ENCODE measurements at regions not wholly inside any gene's neighbourhood (a gene's known extent, or its start where the extent isn't known, plus 50 kb on each side); places are given as distances from the start of the nearest gene placed in this dataset.

DNA sequence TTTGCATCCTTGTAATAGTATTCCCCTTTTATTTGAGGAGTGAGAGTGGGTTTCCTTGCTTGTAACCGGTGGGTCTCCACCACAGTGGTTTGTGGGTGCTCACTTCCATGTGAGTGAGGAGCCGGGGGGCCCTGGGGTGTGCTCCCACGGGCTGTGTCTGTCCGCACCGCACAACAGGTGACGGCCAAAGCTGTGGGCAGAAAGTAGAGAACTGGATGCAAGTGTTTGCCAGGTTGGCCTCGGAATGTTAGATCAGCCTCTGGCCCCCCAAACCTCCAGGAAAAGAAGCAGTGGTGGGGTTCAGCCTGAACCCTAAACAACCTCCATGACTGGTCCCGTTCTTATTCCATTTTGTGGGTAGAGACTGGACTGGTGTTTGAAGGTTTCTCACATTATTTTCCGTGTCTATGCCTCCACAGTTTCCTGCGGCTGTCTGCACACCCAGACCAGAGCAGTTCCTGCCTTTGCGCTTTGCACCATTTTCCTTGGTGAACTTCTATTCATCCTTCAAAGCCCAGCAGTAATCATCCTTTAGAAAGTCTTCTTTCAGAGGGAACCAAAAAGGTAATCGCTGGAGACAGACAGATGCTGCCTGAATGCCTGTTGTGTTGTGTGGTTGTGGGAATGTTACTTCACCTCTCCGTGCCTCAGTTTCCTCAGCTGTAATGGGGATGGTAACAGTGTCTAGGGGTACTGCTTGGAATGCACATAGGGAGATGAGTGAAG is 77.2 kb downstream of the MYEOV start:
- no peak for DNase-seq (ENCODE audit: low read depth)
- H3K4me3 ChIP-seq (ENCODE audit: low read depth, low read length), result no peak overlapping the region

DNA sequence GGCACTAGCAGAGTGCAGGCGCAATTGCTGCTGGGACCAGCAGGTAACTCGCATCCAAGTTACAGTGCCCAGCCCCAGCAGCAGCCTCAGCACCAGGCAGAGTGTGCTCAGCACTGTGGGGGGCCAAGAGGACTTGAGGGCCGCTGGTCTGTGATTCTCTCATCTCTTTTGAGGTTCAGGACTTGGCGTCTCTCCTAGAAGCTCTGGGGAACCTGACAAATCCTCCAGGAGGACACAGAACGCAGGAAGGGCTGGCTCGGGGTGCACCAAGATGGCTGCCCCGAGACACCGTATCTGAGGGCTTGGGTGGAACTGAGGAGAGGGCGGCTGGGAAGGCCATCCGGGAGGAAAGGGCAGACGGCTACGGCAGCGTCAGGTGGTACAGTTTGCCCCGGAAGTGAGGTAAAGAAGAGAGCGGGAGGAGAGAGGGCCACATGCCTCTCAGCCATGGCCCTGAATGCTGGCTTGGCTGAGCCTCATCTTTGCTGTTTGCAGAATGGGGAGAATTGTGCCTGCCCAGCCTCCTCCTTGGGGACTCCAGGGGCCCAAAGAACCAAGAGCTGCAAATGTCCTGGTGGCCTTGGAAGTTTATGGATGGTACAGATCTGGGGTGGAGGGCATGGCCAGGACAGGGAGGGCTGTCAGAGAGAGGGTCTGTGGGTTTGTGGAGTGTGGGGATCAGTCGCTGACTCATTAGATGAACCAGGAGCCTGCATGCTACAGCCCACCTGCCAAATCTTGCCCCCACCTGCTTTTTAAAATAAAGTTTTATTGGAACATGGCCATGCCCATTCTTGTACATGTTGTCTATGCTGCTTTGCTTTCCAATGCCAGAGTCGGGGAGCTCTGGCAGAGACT is 78.0 kb downstream of the MYEOV start:
- TF ChIP-seq CTCF (conservative IDR thresholded peaks at IDR 0.05; ENCODE audit: low read depth, low read length), result no peak
- no peak for DNase-seq (ENCODE audit: low read depth)
- H3K4me3 ChIP-seq (ENCODE audit: low read depth, low read length), result no peak overlapping the region

More for the DNA sequence above, 77.2 kb downstream of the MYEOV start:
- no peak for TF ChIP-seq CTCF (conservative IDR thresholded peaks at IDR 0.05; ENCODE audit: low read depth, low read length)

GRCh38 chr11:69372589-69373250 is 78.8 kb downstream of the MYEOV start:
- H3K4me3 ChIP-seq (ENCODE audit: low read depth, low read length), result no peak overlapping the region
- DNase-seq (ENCODE audit: low read depth), result no peak
- TF ChIP-seq CTCF (conservative IDR thresholded peaks at IDR 0.05; ENCODE audit: low read depth, low read length), result no peak

DNA sequence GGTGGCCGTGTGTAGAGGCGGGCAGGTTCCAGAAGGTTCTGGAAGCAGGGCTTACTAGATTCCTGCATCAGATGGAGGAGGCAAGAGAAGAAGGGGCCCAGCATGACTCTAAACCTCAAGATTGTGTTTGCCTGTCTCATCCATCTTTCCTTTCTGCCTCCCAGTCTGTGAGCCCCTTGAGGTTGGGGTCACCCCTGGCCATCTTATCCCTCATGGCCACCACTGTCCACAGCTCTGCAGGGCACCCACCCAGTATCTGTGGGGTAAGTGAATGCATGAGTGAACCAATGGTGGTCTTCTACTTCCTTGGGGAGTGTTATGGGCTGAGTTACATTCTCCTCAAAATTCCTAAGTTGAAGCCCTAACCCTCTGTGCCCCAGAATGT is 79.3 kb downstream of the MYEOV start:
- no peak for DNase-seq (ENCODE audit: low read depth)
- H3K4me3 ChIP-seq (ENCODE audit: low read depth, low read length), result no peak overlapping the region
- TF ChIP-seq CTCF (conservative IDR thresholded peaks at IDR 0.05; ENCODE audit: low read depth, low read length), result no peak

DNA sequence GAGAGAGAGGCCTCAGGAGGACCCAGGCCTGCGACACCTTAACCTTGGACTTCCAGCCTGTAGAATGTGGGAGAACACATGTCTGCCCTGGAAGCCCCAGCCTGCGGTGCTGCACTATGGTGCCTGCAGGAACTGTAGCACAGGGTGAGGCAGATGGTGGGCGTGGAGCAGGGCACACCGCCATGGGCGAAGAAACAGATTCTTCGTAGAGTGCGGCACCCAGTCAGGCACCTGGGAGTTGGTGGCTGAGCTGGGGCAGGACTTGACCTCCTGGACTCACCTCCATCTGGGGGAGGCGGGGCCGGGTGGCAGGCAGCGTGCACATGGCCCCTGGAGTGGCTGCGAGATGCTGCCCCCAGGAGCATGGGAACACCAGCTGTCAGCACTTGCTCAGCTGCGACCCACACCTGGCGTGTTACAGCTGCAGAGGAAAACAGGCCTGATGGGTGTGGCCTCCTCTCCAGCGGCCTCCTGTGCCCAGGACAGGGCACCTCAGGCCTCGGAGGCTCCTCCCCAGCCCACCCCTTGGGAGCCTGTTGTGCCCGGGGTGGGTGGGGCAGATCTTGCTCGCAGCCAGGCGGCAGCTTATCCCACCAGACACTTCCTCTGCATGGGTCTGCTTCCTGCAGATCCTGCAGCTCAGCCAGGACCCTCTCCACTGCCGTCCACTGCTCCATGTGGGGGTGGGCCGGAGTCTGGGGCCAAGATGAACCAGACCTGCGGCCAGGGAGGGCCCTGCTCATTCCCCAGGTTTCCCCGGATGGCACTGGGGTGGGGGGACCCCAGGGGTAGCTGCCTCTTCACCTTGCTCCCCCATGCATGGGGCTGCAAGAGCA is 80.4 kb downstream of the MYEOV start:
- no peak overlapping the region for H3K4me3 ChIP-seq (ENCODE audit: low read depth, low read length)
- no peak for DNase-seq (ENCODE audit: low read depth)
- TF ChIP-seq CTCF (conservative IDR thresholded peaks at IDR 0.05; ENCODE audit: low read depth, low read length), result no peak

DNA sequence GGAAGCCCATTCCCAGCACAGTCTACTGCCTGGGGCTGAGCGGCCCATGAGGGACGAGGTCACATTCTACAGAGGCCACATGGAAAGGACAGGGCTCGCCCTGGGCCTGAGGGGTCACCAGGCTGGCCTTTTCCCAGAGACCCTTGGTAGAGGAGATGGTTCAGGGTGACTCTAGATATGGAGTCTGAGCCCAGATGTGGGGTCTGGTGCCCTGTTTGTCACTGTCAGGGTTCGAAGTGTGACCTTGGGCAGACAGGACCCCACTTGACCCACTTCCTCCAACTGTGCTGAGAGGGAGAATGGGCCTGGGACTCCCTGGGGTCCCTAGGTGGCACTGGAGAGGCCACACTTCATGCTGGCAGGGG is 81.0 kb downstream of the MYEOV start:
- TF ChIP-seq CTCF (conservative IDR thresholded peaks at IDR 0.05; ENCODE audit: low read depth, low read length), result no peak
- no peak overlapping the region for H3K4me3 ChIP-seq (ENCODE audit: low read depth, low read length)
- DNase-seq (ENCODE audit: low read depth), result no peak

Data from epithelial cell of proximal tubule (primary cell).